ENCODE measurements at regions not wholly inside any gene's neighbourhood (a gene's known extent, or its start where the extent isn't known, plus 50 kb on each side); places are given as distances from the start of the nearest gene placed in this dataset.

DNA sequence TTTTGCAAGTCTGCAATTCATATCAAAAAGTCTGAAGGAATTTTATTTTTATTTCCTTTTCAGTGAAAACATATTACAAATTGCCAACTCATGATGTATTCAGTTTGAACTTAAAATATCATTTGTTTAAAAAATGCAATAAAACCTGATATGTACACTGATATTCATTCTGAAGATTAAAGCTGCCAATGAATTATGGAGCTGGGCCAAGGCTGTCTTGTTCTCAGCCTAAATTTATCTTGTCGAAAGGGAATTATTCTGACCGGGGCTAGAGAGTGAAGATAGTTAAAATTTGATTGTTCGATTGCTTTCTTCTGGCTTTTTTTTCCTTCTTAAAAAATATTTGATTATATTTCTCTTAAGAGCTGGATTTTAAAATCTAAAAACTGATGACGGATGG lies 54.0 kb upstream of the RBFOX1 start:
- DNase-seq = no peak
- Histone ChIP-seq H3K4me3 (no peak overlapping the region), H3K4me1 (no peaks in the 10 kb centered on the region), H3K27me3 (replicated peaks in 1 of 7) (no peaks in the 10 kb centered on the region), H3K9me3 (peaks cover 0 to 19% (median 4%) of the 10 kb centered on the region in 8 donors), H3K27ac (no peak overlapping the region), H3K36me3 (no peaks in the 10 kb centered on the region)
- intact Hi-C loops (cut with DNase I; ENCODE audit: low total_unique reads) = no loop called here
- 86 to 94% (median 91%) methylated on average over 4 of the region's 4 CpGs for WGBS, 5 donors
- TF ChIP-seq POLR2A (IDR thresholded peaks at IDR 0.05) (no peak), POLR2AphosphoS5 (IDR thresholded peaks at IDR 0.05) (no peak)
- TF ChIP-seq, protein P1, sequence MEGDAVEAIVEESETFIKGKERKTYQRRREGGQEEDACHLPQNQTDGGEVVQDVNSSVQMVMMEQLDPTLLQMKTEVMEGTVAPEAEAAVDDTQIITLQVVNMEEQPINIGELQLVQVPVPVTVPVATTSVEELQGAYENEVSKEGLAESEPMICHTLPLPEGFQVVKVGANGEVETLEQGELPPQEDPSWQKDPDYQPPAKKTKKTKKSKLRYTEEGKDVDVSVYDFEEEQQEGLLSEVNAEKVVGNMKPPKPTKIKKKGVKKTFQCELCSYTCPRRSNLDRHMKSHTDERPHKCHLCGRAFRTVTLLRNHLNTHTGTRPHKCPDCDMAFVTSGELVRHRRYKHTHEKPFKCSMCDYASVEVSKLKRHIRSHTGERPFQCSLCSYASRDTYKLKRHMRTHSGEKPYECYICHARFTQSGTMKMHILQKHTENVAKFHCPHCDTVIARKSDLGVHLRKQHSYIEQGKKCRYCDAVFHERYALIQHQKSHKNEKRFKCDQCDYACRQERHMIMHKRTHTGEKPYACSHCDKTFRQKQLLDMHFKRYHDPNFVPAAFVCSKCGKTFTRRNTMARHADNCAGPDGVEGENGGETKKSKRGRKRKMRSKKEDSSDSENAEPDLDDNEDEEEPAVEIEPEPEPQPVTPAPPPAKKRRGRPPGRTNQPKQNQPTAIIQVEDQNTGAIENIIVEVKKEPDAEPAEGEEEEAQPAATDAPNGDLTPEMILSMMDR (IDR thresholded peaks at IDR 0.05 in 8 of 11, conservative IDR thresholded peaks at IDR 0.05 in 3 of 11) = no peak

DNA sequence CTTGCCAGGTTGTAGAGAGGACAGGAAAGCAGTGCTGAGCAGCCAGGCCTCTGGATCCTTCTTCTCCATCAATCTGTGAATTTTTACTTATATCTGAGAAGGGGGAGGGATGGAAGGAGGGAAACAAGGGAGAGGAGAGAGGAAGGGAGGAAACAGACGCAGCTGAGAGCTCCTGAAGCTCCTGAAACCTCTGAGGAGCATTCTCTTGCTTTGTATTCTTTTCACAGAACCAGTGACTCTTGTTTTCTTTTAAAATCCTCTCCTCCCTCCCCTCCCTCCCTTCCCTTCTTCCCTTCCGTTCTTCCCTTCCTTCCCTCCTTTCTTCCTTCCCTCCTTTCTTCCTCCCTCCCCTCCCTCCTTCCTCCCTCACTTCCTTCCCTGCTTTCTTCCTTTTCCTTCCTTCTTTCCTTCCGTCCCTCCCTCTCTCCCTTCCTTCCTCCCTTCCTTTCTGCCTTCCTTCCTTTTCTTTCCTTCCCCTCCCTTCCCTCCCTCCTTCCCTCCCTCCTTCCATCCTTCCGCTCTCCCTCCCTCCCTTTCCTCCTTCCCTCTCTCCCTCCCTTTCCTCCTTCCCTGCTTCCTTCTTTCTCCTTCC lies 60.0 kb upstream of the RBFOX1 start:
- 64 to 68% (median 66%) methylated on average over 4 of the region's 4 CpGs for WGBS, 5 donors
- Histone ChIP-seq H3K36me3 (no peaks in the 10 kb centered on the region), H3K9me3 (peaks cover 0 to 7% (median 0%) of the 10 kb centered on the region in 8 donors), H3K4me3 (no peak overlapping the region), H3K27ac (no peak overlapping the region), H3K27me3 (replicated peaks in 1 of 7) (no peaks in the 10 kb centered on the region), H3K4me1 (no peaks in the 10 kb centered on the region)
- DNase-seq = no peak
- intact Hi-C loops (cut with DNase I; ENCODE audit: low total_unique reads) = no loop called here
- TF ChIP-seq, protein P1 (IDR thresholded peaks at IDR 0.05 in 8 of 11, conservative IDR thresholded peaks at IDR 0.05 in 3 of 11) = no peak
- TF ChIP-seq POLR2AphosphoS5 (IDR thresholded peaks at IDR 0.05) (no peak), POLR2A (IDR thresholded peaks at IDR 0.05) (no peak)

DNA sequence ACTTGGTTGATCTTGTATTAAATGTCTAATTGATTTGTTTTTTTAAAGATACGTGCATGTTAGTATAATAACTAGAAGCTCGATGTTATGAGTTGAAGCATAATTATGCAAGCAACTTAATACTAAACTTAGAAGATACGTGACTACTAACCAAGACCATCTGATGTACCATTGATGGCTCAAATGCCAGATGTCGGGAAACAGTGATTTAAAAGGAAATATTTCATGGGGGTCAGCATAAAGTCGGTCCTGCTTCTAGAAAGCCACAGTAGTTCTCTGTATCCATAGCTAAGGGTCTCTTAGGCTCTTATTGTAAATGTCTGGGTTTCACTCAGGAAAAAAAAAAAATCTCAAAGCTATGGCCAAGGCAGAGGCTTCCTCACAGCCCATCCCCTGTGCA lies 61.2 kb upstream of the RBFOX1 start:
- intact Hi-C loops (cut with DNase I; ENCODE audit: low total_unique reads) = no loop called here
- Histone ChIP-seq H3K9me3 (peaks cover 0 to 7% (median 2%) of the 10 kb centered on the region in 8 donors), H3K4me1 (no peaks in the 10 kb centered on the region), H3K36me3 (no peaks in the 10 kb centered on the region), H3K27ac (no peak overlapping the region), H3K4me3 (no peak overlapping the region), H3K27me3 (replicated peaks in 1 of 7) (no peaks in the 10 kb centered on the region)
- TF ChIP-seq POLR2AphosphoS5 (IDR thresholded peaks at IDR 0.05) = no peak
- TF ChIP-seq, protein P1 (IDR thresholded peaks at IDR 0.05 in 8 of 11, conservative IDR thresholded peaks at IDR 0.05 in 3 of 11) = no peak
- TF ChIP-seq POLR2A (IDR thresholded peaks at IDR 0.05) = no peak
- no peak for DNase-seq
- 79 to 87% (median 84%) methylated on average over 5 of the region's 5 CpGs for WGBS, 5 donors

DNA sequence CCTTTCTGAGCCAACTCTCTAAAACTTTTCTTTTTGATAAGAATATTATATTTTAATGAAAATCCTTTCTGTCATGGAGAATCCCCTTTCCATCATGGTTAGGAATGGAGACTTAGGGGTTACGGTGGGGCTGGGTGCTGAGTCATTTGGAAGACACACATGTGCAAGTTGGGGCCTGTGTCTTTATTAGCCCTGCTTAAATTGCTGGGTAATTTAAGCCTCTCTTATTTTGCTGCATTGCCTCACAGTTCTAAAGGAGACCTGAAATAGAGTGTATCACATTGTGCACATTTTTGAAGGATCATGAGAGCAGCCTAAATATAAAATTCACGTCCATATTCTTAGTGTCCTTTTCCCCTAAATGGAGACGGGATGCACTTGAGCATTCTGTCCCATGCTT lies 61.8 kb upstream of the RBFOX1 start:
- Histone ChIP-seq H3K9me3 (peaks cover 0 to 10% (median 3%) of the 10 kb centered on the region in 8 donors), H3K4me3 (no peak overlapping the region), H3K36me3 (no peaks in the 10 kb centered on the region), H3K27me3 (replicated peaks in 1 of 7) (no peaks in the 10 kb centered on the region), H3K4me1 (no peaks in the 10 kb centered on the region), H3K27ac (no peak overlapping the region)
- TF ChIP-seq, protein P1 (IDR thresholded peaks at IDR 0.05 in 8 of 11, conservative IDR thresholded peaks at IDR 0.05 in 3 of 11) = no peak
- TF ChIP-seq POLR2AphosphoS5 (IDR thresholded peaks at IDR 0.05) (no peak), POLR2A (IDR thresholded peaks at IDR 0.05) (no peak)
- 65 to 79% (median 71%) methylated on average over 3 of the region's 3 CpGs for WGBS, 5 donors
- intact Hi-C loops (cut with DNase I; ENCODE audit: low total_unique reads) = no loop called here
- no peak for DNase-seq
